K562 (cell line): ENCODE measurements at regions not wholly inside any gene's neighbourhood (a gene's known extent, or its start where the extent isn't known, plus 50 kb on each side); places are given as distances from the start of the nearest gene placed in this dataset.

Source experiments
- ZFX ChIP-seq: sonication (generic); formaldehyde crosslinking; IDR thresholded peaks from 2 replicates; pipeline ENCODE4 v1.8.0; 2022; ENCODE audit warnings: mild to moderate bottlenecking, missing genetic modification reagents, moderate library complexity
- ZNF133 ChIP-seq: fragments of 250-450 bp; sonication (Bioruptor Pico); IDR thresholded peaks from 2 replicates; pipeline ENCODE4 v1.4.0; 2020; ENCODE audit warnings: mild to moderate bottlenecking
- ZZZ3 ChIP-seq: fragments of 450-650 bp; IDR thresholded peaks from 2 replicates; pipeline ENCODE4 v1.6.1; 2016; ENCODE audit warnings: antibody characterized with exemption, mild to moderate bottlenecking, moderate library complexity
- TF ChIP-seq, protein P1 (sequence below): fragments of 250-450 bp; sonication (Bioruptor Pico); IDR thresholded peaks from 2 replicates; pipeline ENCODE4 v1.4.0; 2020; ENCODE audit warnings: borderline replicate concordance

DNA sequence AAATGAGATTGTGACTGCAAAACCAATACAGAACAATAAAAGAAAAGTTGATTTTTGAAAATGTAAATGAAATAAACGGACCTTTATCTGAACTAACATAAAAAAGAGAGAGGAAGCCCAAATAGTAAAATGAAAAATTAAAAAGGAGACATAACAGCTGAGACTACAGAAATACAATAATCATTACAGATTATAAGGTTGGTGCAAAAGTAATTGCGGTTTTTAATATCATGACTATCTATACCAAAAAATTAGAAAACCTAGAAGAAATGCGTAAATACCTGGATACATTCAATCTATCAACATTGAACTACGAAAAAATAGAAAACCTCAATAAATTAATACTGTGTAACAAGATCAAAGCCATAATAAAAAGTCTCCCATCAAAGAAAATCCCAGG, 71.9 kb upstream of the SLCO6A1 start:
- no peak for TF ChIP-seq ZFX
- TF ChIP-seq ZZZ3, result no peak
- TF ChIP-seq ZNF133 (CRISPR knock-in tag), result no peak
- TF ChIP-seq, protein P1, sequence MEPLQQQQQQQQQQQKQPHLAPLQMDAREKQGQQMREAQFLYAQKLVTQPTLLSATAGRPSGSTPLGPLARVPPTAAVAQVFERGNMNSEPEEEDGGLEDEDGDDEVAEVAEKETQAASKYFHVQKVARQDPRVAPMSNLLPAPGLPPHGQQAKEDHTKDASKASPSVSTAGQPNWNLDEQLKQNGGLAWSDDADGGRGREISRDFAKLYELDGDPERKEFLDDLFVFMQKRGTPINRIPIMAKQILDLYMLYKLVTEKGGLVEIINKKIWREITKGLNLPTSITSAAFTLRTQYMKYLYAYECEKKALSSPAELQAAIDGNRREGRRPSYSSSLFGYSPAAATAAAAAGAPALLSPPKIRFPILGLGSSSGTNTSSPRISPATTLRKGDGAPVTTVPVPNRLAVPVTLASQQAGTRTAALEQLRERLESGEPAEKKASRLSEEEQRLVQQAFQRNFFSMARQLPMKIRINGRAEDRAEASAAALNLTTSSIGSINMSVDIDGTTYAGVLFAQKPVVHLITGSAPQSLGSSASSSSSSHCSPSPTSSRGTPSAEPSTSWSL (CRISPR knock-in tag), result no peak
